Right cardiac atrium (tissue), 5 donors: ENCODE measurements at regions not wholly inside any gene's neighbourhood (a gene's known extent, or its start where the extent isn't known, plus 50 kb on each side); places are given as distances from the start of the nearest gene placed in this dataset.
"Not testable (repeated sequence)": the region's sequence is repeated elsewhere in the genome, so short reads cannot be mapped to it uniquely, and the experiment has no call there.

ENCODE experiments used
- ATAC-seq, 2 donors: fragments of 200-7000 bp; cut with Tn5 transposase; one replicate each; pipeline versions ENCODE4 v1.8.0 to v1.9.1; 2020; ENCODE audit warnings: moderate library complexity in 2 of 2, mild to moderate bottlenecking in 1 of 2
- DNase-seq, 3 donors: peaks; one replicate each; pipeline ENCODE4 v3.0.0-alpha.2; 2020
- H3K27ac ChIP-seq: one replicate; pipeline ENCODE4 v1.5.1; 2013; ENCODE audit warnings: mild to moderate bottlenecking, low read length, control low read depth, moderate library complexity
- H3K27me3 ChIP-seq: one replicate; pipeline ENCODE4 v1.6.1; 2013; ENCODE audit not compliant: control insufficient read depth, insufficient read depth
- H3K4me1 ChIP-seq: one replicate; pipeline ENCODE4 v1.6.1; 2013; ENCODE audit warnings: low read length; ENCODE audit not compliant: control insufficient read depth, insufficient read depth
- H3K4me3 ChIP-seq: one replicate; pipeline ENCODE4 v1.5.1; 2013; ENCODE audit warnings: low read length, control low read depth
- H3K9me3 ChIP-seq: one replicate; pipeline ENCODE4 v1.6.1; 2013; ENCODE audit warnings: low read length; ENCODE audit not compliant: control insufficient read depth
- WGBS: extraction: QIAGEN DNeasy Blood & Tissue Kit; methylation state at CpG from one replicate; pipeline ENCODE4 v1.1.7; 2013; 5-methylcytosine and 5-hydroxymethylcytosine counted together
- intact Hi-C, 4 donors: fragments of 100-400 bp; cut with DNase I; formaldehyde crosslinking; loops; one replicate each; pipeline versions ENCODE4 v1.11.0 to v1.14.0; 2022 to 2023
- donor health status: healthy with polysubstance abuse.
- donor health status: DM: no; HTN: yes; CAD: no.
- donor health status: DM: no; HTN: no; CAD: no.
- donor health status: DM: no; HTN: yes; CAD: no; lungs with severe emphysema.
- donor health status: DM: yes; HTN: yes; CAD: no.

- WGBS = 90% methylated on average over 6 of the region's 6 CpGs
- DNase-seq = peak in 1 of 3 donors; percentile 26
- Histone ChIP-seq H3K4me1 (no peaks in the 10 kb centered on the region), H3K9me3 (no peaks in the 10 kb centered on the region), H3K27me3 (no peaks in the 10 kb centered on the region), H3K27ac (no peak overlapping the region), H3K4me3 (no peak overlapping the region)
- ATAC-seq = no peak
- intact Hi-C loops = no loop called here
These were observed 226.3 kb upstream of the ZNF608 start for GRCh38 chr5:124972703-124973102.

- Histone ChIP-seq H3K27me3 (no peaks in the 10 kb centered on the region), H3K9me3 (no peaks in the 10 kb centered on the region), H3K4me3 (no peak overlapping the region), H3K4me1 (no peaks in the 10 kb centered on the region), H3K27ac (no peak overlapping the region)
- WGBS = 90% methylated on average over 6 of the region's 6 CpGs
- intact Hi-C loops = no loop called here
- no peak for ATAC-seq
- DNase-seq = no peak
These were observed 227.2 kb upstream of the ZNF608 start for GRCh38 chr5:124973661-124974060.

GRCh38 chr5:124976086-124976485, 229.6 kb upstream of the ZNF608 start:
- 97% methylated on average over 23 of the region's 23 CpGs for WGBS
- ATAC-seq = no peak
- H3K9me3 ChIP-seq = no peaks in the 10 kb centered on the region
- no peak overlapping the region for H3K27ac ChIP-seq
- peak in 2 of 3 donors; percentile 32 to 56 for DNase-seq
- H3K4me3 ChIP-seq = no peak overlapping the region
- H3K27me3 ChIP-seq = no peaks in the 10 kb centered on the region
- no peaks in the 10 kb centered on the region for H3K4me1 ChIP-seq
- intact Hi-C loops = no loop called here

GRCh38 chr5:124979251-124979650, 232.8 kb upstream of the ZNF608 start:
- WGBS = 48% methylated on average over 2 of the region's 2 CpGs

GRCh38 chr5:124980163-124980941, 233.9 kb upstream of the ZNF608 start:
- Histone ChIP-seq H3K27ac (no peak overlapping the region), H3K9me3 (no peaks in the 10 kb centered on the region), H3K4me1 (no peaks in the 10 kb centered on the region), H3K27me3 (no peaks in the 10 kb centered on the region), H3K4me3 (no peak overlapping the region)
- no peak for ATAC-seq
- intact Hi-C loops = no loop called here
- WGBS = 57% methylated on average over 9 of the region's 9 CpGs
- DNase-seq = no peak

More at GRCh38 chr5:124979251-124979650, 232.8 kb upstream of the ZNF608 start:
- Histone ChIP-seq H3K4me3 (no peak overlapping the region), H3K9me3 (no peaks in the 10 kb centered on the region), H3K4me1 (no peaks in the 10 kb centered on the region), H3K27me3 (no peaks in the 10 kb centered on the region), H3K27ac (no peak overlapping the region)
- ATAC-seq (no peak), DNase-seq (no peak)
- intact Hi-C loops = no loop called here

GRCh38 chr5:124981901-124982300, 235.5 kb upstream of the ZNF608 start:
- intact Hi-C loops = no loop called here
- DNase-seq (no peak), ATAC-seq (no peak)
- no peak overlapping the region for H3K4me3 ChIP-seq
- no peaks in the 10 kb centered on the region for H3K9me3 ChIP-seq
- H3K4me1 ChIP-seq = no peaks in the 10 kb centered on the region
- no peak overlapping the region for H3K27ac ChIP-seq
- 77% methylated on average over 4 of the region's 4 CpGs for WGBS
- H3K27me3 ChIP-seq = no peaks in the 10 kb centered on the region

GRCh38 chr5:124986170-124986569, 239.7 kb upstream of the ZNF608 start:
- WGBS = 94% methylated on average over 3 of the region's 3 CpGs
- intact Hi-C loops = no loop called here
- Histone ChIP-seq H3K4me3 (no peak overlapping the region), H3K27ac (no peak overlapping the region), H3K9me3 (no peaks in the 10 kb centered on the region), H3K27me3 (no peaks in the 10 kb centered on the region), H3K4me1 (no peaks in the 10 kb centered on the region)
- DNase-seq = no peak
- no peak for ATAC-seq

GRCh38 chr5:124986667-124987066, 240.2 kb upstream of the ZNF608 start:
- H3K9me3 ChIP-seq = no peaks in the 10 kb centered on the region
- no peak overlapping the region for H3K27ac ChIP-seq
- DNase-seq (no peak), ATAC-seq (no peak)
- H3K4me3 ChIP-seq = no peak overlapping the region
- H3K4me1 ChIP-seq = no peaks in the 10 kb centered on the region
- WGBS = 95% methylated on average over 3 of the region's 3 CpGs
- no peaks in the 10 kb centered on the region for H3K27me3 ChIP-seq
- intact Hi-C loops = no loop called here

- H3K27ac ChIP-seq, intact Hi-C loops, H3K4me1 ChIP-seq, H3K4me3 ChIP-seq, H3K9me3 ChIP-seq, H3K27me3 ChIP-seq, DNase-seq, ATAC-seq: not testable (repeated sequence)
- WGBS = 91% methylated on average over 3 of the region's 3 CpGs
These were observed 241.3 kb upstream of the ZNF608 start for GRCh38 chr5:124987786-124988185.

- WGBS = over 99% methylated on average over 2 of the region's 2 CpGs
These were observed 244.3 kb upstream of the ZNF608 start for GRCh38 chr5:124990723-124991122.

GRCh38 chr5:124995421-124995820, 249.0 kb upstream of the ZNF608 start:
- whole genome bisulfite sequencing = 68% methylated on average over 4 of the region's 4 CpGs
- Histone ChIP-seq H3K27ac (no peak overlapping the region), H3K4me1 (no peaks in the 10 kb centered on the region), H3K4me3 (no peak overlapping the region), H3K27me3 (no peaks in the 10 kb centered on the region), H3K9me3 (no peaks in the 10 kb centered on the region)
- no peak for DNase-seq
- intact Hi-C loops = loop anchor here in 1 of 4 donors (10.0 kb wide), 1 partner anchor 81 kb away; no protein-coding TSS in a partner anchor
- ATAC-seq = no peak

More at GRCh38 chr5:124990723-124991122, 244.3 kb upstream of the ZNF608 start:
- no peak overlapping the region for H3K27ac ChIP-seq
- ATAC-seq (no peak), DNase-seq (no peak)
- H3K9me3 ChIP-seq = no peaks in the 10 kb centered on the region
- no peak overlapping the region for H3K4me3 ChIP-seq
- intact Hi-C loops = loop anchor here in 1 of 4 donors (10.0 kb wide), 1 partner anchor 76 kb away; no protein-coding TSS in a partner anchor
- H3K27me3 ChIP-seq = no peaks in the 10 kb centered on the region
- no peaks in the 10 kb centered on the region for H3K4me1 ChIP-seq
